GM12878 (cell line): ENCODE measurements at regions not wholly inside any gene's neighbourhood (a gene's known extent, or its start where the extent isn't known, plus 50 kb on each side); places are given as distances from the start of the nearest gene placed in this dataset.

ENCODE experiments used
- ATAC-seq: fragments of 200-7000 bp; cut with Tn5 transposase; 3 replicates; pipeline ENCODE4 v1.9.1; 2020; ENCODE audit warnings: mild to moderate bottlenecking, moderate library complexity
- BruUV-seq: library from RNA; stranded (reverse); fragments of 400-500 nt; replicated peaks from 2 replicates; lab custom pipeline; 2021; lab: Mats Ljungman, UMichigan
- CTCF ChIA-PET: fragments of 300-600 bp; sonication (Branson Sonifier 250); formaldehyde crosslinking; extraction: SDS; loops from one replicate; lab custom pipeline; 2021; ENCODE audit warnings: inconsistent platforms; lab: Yijun Ruan, JAX
- POLR2A ChIA-PET: fragments of 350-600 bp; formaldehyde crosslinking; extraction: SDS; loops from one replicate; lab custom pipeline; 2021; ENCODE audit warnings: inconsistent platforms; lab: Charles Lee
- RAD21 ChIA-PET: fragments of 300-600 bp; sonication (Branson Sonifier 250); formaldehyde crosslinking; loops from one replicate; lab custom pipeline; 2023; ENCODE audit warnings: antibody characterized with exemption; ENCODE audit not compliant: unreplicated experiment; lab: Charles Lee
- SMC1A ChIA-PET: fragments of 300-600 bp; sonication (Branson Sonifier 250); formaldehyde crosslinking; loops from one replicate; lab custom pipeline; 2023; ENCODE audit not compliant: unreplicated experiment, uncharacterized antibody; lab: Charles Lee
- DNase-seq: peaks from one replicate; pipeline ENCODE4 v3.0.0-alpha.2; 2011; ENCODE audit warnings: low read depth, low spot score
- FAIRE-seq: peaks from 3 replicates; lab custom pipeline; 2011; peaks lifted over from hg19 to GRCh38; lab: Jason Lieb, UNC
- H2AFZ ChIP-seq: 2 replicates; pipeline ENCODE4 v1.6.0; 2011; ENCODE audit warnings: low read depth, low read length, control low read depth; ENCODE audit not compliant: control insufficient read depth
- H3K27ac ChIP-seq: 2 replicates; pipeline ENCODE4 v1.5.1; 2011; ENCODE audit warnings: control low read depth; ENCODE audit not compliant: control insufficient read depth, insufficient read depth
- H3K27me3 ChIP-seq, 2 experiments: replicated peaks in 1 of 2; 2 replicates each; pipeline versions ENCODE4 v1.6.0 to v1.6.1; 2011; ENCODE audit warnings: low read length in 1 of 2; ENCODE audit not compliant: control insufficient read depth in 2 of 2, insufficient read depth in 2 of 2
- H3K36me3 ChIP-seq, 2 experiments: 2 replicates each; pipeline ENCODE4 v1.5.1; 2011; ENCODE audit warnings: low read length in 1 of 2; ENCODE audit not compliant: control insufficient read depth in 2 of 2, insufficient read depth in 2 of 2
- H3K4me1 ChIP-seq: 2 replicates; pipeline ENCODE4 v1.6.1; 2011; ENCODE audit warnings: mild to moderate bottlenecking, low read length, moderate library complexity, mixed read lengths; ENCODE audit not compliant: control insufficient read depth, insufficient read depth
- H3K4me2 ChIP-seq: 2 replicates; pipeline ENCODE4 v1.6.0; 2011; ENCODE audit warnings: control low read depth; ENCODE audit not compliant: control insufficient read depth, insufficient read depth
- H3K4me3 ChIP-seq: fragments of 200-600 bp; sonication (generic); 2 replicates; pipeline ENCODE4 v1.5.1; 2016
- H3K79me2 ChIP-seq: 2 replicates; pipeline ENCODE4 v1.6.0; 2011; ENCODE audit warnings: low read length; ENCODE audit not compliant: control insufficient read depth, insufficient read depth
- H3K9ac ChIP-seq: 2 replicates; pipeline ENCODE4 v1.8.0; 2011; ENCODE audit warnings: low read length, control low read depth, mixed read lengths; ENCODE audit not compliant: control insufficient read depth, insufficient read depth
- H3K9me3 ChIP-seq: replicated peaks from 3 replicates; pipeline ENCODE4 v1.5.1; 2011; ENCODE audit warnings: mild to moderate bottlenecking, low read length; ENCODE audit not compliant: control insufficient read depth, insufficient read depth
- H4K20me1 ChIP-seq: 2 replicates; pipeline ENCODE4 v1.6.0; 2011; ENCODE audit not compliant: control insufficient read depth, insufficient read depth
- CREB1 ChIP-seq: IDR thresholded peaks from 2 replicates; pipeline ENCODE4 v1.6.1; 2012; ENCODE audit warnings: low read depth, mild to moderate bottlenecking, inconsistent platforms
- CREM ChIP-seq: IDR thresholded peaks from 2 replicates; pipeline ENCODE4 v1.6.1; 2014; ENCODE audit warnings: antibody characterized with exemption, low read depth
- EED ChIP-seq: sonication (generic); IDR thresholded peaks from 2 replicates; pipeline ENCODE4 v1.6.1; 2016; ENCODE audit warnings: antibody characterized with exemption, low read depth
- HDAC2 ChIP-seq: fragments of 200-600 bp; sonication (generic); IDR thresholded peaks from 2 replicates; pipeline ENCODE4 v1.6.1; 2017
- HDAC6 ChIP-seq: fragments of 200-600 bp; sonication (generic); IDR thresholded peaks from one replicate; pipeline ENCODE4 v1.8.0; 2017; ENCODE audit warnings: antibody characterized with exemption; ENCODE audit not compliant: unreplicated experiment
- MEF2A ChIP-seq: IDR thresholded peaks from 2 replicates; pipeline ENCODE4 v1.6.1; 2011; ENCODE audit warnings: low read depth, mild to moderate bottlenecking, low read length, moderate library complexity; ENCODE audit not compliant: insufficient read depth
- MEF2B ChIP-seq: fragments of 450-650 bp; IDR thresholded peaks from 2 replicates; pipeline ENCODE4 v1.6.1; 2018; ENCODE audit warnings: mild to moderate bottlenecking, moderate library complexity; ENCODE audit not compliant: partially characterized antibody, poor library complexity, severe bottlenecking
- NR2F1 ChIP-seq: fragments of 450-650 bp; conservative IDR thresholded peaks from 2 replicates; pipeline ENCODE4 v1.6.1; 2017; ENCODE audit warnings: mild to moderate bottlenecking
- SRF ChIP-seq, 2 experiments: IDR thresholded peaks; 2 replicates each; pipeline ENCODE4 v1.6.1; 2011; ENCODE audit warnings: low read depth in 2 of 2, low read length in 2 of 2, mild to moderate bottlenecking in 1 of 2, moderate library complexity in 1 of 2
- STAT3 ChIP-seq: IDR thresholded peaks from 2 replicates; pipeline ENCODE4 v1.6.1; 2011; ENCODE audit warnings: low read depth, low read length, improper control_type of control experiment
- TCF12 ChIP-seq: IDR thresholded peaks from 2 replicates; pipeline ENCODE4 v1.6.1; 2011; ENCODE audit warnings: low read depth, mild to moderate bottlenecking, low read length
- TCF3 ChIP-seq: IDR thresholded peaks from 2 replicates; pipeline ENCODE4 v1.6.1; 2012; ENCODE audit warnings: low read depth, mild to moderate bottlenecking, low read length, borderline replicate concordance; ENCODE audit not compliant: insufficient read depth
- TCF7 ChIP-seq: IDR thresholded peaks from 2 replicates; pipeline ENCODE4 v1.6.1; 2014; ENCODE audit warnings: antibody characterized with exemption, borderline replicate concordance
- WGBS: methylation state at CpG from one replicate; pipeline ENCODE4 v1.1.6; 2016; ENCODE audit warnings: low lambda C conversion rate; ENCODE audit not compliant: insufficient replicate concordance, insufficient coverage; ENCODE audit errors: missing lambda C conversion rate; 5-methylcytosine and 5-hydroxymethylcytosine counted together
- in situ Hi-C: fragments of 300-500 bp; cut with MboI; formaldehyde crosslinking; loops from 9 replicates; pipeline ENCODE4 v1.14.3; 2018; ENCODE audit warnings: mixed read lengths
- intact Hi-C: fragments of 100-400 bp; cut with micrococcal nuclease; formaldehyde crosslinking; loops from one replicate; pipeline ENCODE4 v1.14.2; 2022; ENCODE audit not compliant: unreplicated experiment
- TF ChIP-seq, protein P1 (sequence below): fragments of 450-650 bp; formaldehyde crosslinking; IDR thresholded peaks from 2 replicates; pipeline ENCODE4 v1.4.0; 2022; ENCODE audit warnings: mild to moderate bottlenecking, moderate library complexity
- TF ChIP-seq, protein P2 (sequence below): fragments of 450-650 bp; IDR thresholded peaks from 2 replicates; pipeline ENCODE4 v1.6.1; 2014; ENCODE audit warnings: mild to moderate bottlenecking
- TF ChIP-seq, protein P3 (sequence below): IDR thresholded peaks from 2 replicates; pipeline ENCODE4 v1.6.1; 2012; ENCODE audit warnings: low read depth, low read length, improper control_type of control experiment

DNA sequence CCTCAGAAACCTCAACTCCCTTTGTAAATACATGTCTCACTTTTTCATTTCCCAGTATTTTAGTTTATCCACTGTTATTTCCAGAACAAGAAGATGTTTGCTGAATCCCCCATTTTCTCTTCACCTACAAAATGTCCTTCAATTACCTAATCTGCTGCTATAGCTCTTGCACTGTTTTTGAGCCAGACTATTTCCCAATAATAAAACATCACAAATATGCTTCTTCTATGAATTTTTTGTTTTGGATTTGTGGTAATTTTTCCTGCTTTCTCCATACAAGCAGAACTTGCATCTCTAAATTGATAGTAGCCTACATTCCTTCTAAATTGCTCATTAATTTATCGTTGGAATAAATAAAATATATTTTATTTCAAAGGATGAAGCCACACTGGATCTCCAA is 199.6 kb upstream of the C1orf87 start:
- no peaks in the 10 kb centered on the region for H3K9me3 ChIP-seq
- WGBS = 0% methylated on average over 1 of the region's 1 CpG
- FAIRE-seq (no peak), DNase-seq (no peak), ATAC-seq (no peak)
- intact Hi-C loops (no loop called here), in situ Hi-C loops (no loop called here)
- H3K4me2 ChIP-seq = no peak overlapping the region
- CTCF ChIA-PET = no interaction called here
- SMC1A ChIA-PET = no interaction called here
- no peak overlapping the region for H3K9ac ChIP-seq
- no peak overlapping the region for H3K27ac ChIP-seq
- no peaks in the 10 kb centered on the region for H3K27me3 ChIP-seq
- no peaks in the 10 kb centered on the region for H4K20me1 ChIP-seq
- POLR2A ChIA-PET = no interaction called here
- TF ChIP-seq EED (no peak), SRF (IDR thresholded peaks at IDR 0.05; ENCODE audit: low read depth in 2 of 2, low read length in 2 of 2) (no peak), HDAC6 (no peak), STAT3 (no peak), TCF7 (no peak), NR2F1 (no peak), HDAC2 (no peak), MEF2B (no peak), TCF3 (no peak), CREM (no peak), MEF2A (no peak), CREB1 (no peak), TCF12 (no peak)
- TF ChIP-seq, protein P1, sequence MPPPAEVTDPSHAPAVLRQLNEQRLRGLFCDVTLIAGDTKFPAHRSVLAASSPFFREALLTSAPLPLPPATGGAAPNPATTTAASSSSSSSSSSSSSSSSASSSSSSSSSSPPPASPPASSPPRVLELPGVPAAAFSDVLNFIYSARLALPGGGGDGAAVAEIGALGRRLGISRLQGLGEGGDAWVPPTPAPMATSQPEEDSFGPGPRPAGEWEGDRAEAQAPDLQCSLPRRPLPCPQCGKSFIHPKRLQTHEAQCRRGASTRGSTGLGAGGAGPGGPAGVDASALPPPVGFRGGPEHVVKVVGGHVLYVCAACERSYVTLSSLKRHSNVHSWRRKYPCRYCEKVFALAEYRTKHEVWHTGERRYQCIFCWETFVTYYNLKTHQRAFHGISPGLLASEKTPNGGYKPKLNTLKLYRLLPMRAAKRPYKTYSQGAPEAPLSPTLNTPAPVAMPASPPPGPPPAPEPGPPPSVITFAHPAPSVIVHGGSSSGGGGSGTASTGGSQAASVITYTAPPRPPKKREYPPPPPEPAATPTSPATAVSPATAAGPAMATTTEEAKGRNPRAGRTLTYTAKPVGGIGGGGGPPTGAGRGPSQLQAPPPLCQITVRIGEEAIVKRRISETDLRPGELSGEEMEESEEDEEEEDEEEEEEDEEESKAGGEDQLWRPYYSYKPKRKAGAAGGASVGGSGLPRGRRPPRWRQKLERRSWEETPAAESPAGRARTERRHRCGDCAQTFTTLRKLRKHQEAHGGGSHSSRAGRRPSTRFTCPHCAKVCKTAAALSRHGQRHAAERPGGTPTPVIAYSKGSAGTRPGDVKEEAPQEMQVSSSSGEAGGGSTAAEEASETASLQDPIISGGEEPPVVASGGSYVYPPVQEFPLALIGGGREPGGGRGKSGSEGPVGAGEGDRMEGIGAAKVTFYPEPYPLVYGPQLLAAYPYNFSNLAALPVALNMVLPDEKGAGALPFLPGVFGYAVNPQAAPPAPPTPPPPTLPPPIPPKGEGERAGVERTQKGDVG = no peak
- TF ChIP-seq, protein P2, sequence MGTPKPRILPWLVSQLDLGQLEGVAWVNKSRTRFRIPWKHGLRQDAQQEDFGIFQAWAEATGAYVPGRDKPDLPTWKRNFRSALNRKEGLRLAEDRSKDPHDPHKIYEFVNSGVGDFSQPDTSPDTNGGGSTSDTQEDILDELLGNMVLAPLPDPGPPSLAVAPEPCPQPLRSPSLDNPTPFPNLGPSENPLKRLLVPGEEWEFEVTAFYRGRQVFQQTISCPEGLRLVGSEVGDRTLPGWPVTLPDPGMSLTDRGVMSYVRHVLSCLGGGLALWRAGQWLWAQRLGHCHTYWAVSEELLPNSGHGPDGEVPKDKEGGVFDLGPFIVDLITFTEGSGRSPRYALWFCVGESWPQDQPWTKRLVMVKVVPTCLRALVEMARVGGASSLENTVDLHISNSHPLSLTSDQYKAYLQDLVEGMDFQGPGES = no peak
- TF ChIP-seq, protein P3, sequence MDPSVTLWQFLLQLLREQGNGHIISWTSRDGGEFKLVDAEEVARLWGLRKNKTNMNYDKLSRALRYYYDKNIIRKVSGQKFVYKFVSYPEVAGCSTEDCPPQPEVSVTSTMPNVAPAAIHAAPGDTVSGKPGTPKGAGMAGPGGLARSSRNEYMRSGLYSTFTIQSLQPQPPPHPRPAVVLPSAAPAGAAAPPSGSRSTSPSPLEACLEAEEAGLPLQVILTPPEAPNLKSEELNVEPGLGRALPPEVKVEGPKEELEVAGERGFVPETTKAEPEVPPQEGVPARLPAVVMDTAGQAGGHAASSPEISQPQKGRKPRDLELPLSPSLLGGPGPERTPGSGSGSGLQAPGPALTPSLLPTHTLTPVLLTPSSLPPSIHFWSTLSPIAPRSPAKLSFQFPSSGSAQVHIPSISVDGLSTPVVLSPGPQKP = no peak
- no peak overlapping the region for H2AFZ ChIP-seq
- H3K4me3 ChIP-seq = no peak overlapping the region
- no peaks in the 10 kb centered on the region for H3K36me3 ChIP-seq
- H3K4me1 ChIP-seq = no peaks in the 10 kb centered on the region
- RAD21 ChIA-PET = no interaction called here
- no TSS peak for BruUV-seq
- H3K79me2 ChIP-seq = no peaks in the 10 kb centered on the region
